CD4-positive, alpha-beta T cell (primary cell): ENCODE measurements at regions not wholly inside any gene's neighbourhood (a gene's known extent, or its start where the extent isn't known, plus 50 kb on each side); places are given as distances from the start of the nearest gene placed in this dataset.

Source experiments
- ATAC-seq: fragments of 200-7000 bp; cut with Tn5 transposase; one replicate; pipeline ENCODE4 v1.10.0; 2022; ENCODE audit warnings: mild to moderate bottlenecking; ENCODE audit not compliant: poor library complexity
- CTCF ChIA-PET: fragments of 350-600 bp; sonication (Branson Sonifier 250); formaldehyde crosslinking; loops from one replicate; lab custom pipeline; 2021; ENCODE audit warnings: antibody characterized with exemption, inconsistent platforms; lab: Charles Lee
- POLR2A ChIA-PET: fragments of 350-600 bp; sonication (Branson Sonifier 250); formaldehyde crosslinking; loops from one replicate; lab custom pipeline; 2021; ENCODE audit warnings: antibody characterized with exemption, inconsistent platforms; lab: Charles Lee
- DNase-seq, 14 experiments: peaks; one replicate each; pipeline ENCODE4 v3.0.0-alpha.2; 2013 to 2020; ENCODE audit warnings: mixed read lengths in 2 of 14
- H3K27ac ChIP-seq, 2 donors: one replicate each; pipeline versions ENCODE4 v1.5.1 to v1.7.0; 2013; ENCODE audit warnings: low read length in 2 of 2, low read depth in 1 of 2, mild to moderate bottlenecking in 1 of 2
- H3K27me3 ChIP-seq, 2 experiments: 1 replicate in 1 of 2; 2 replicates in 1 of 2; pipeline versions ENCODE4 v1.6.1 to v1.7.0; 2013; ENCODE audit warnings: low read length in 2 of 2, control low read depth in 1 of 2, mild to moderate bottlenecking in 1 of 2, moderate library complexity in 1 of 2; ENCODE audit not compliant: insufficient read depth in 2 of 2, control insufficient read depth in 1 of 2
- H3K36me3 ChIP-seq: one replicate; pipeline ENCODE4 v1.6.1; 2013; ENCODE audit warnings: low read length, control low read depth; ENCODE audit not compliant: insufficient read depth
- H3K4me1 ChIP-seq: one replicate; pipeline ENCODE4 v1.6.1; 2013; ENCODE audit warnings: low read length, control low read depth; ENCODE audit not compliant: insufficient read depth
- H3K4me3 ChIP-seq: one replicate; pipeline ENCODE4 v1.5.1; 2013; ENCODE audit warnings: mild to moderate bottlenecking, low read length, moderate library complexity
- H3K9me3 ChIP-seq, 2 experiments: 1 replicate in 1 of 2; 2 replicates in 1 of 2; pipeline versions ENCODE4 v1.6.1 to v1.7.0; 2013; ENCODE audit warnings: low read length in 2 of 2, mild to moderate bottlenecking in 2 of 2, control low read depth in 1 of 2, moderate library complexity in 1 of 2; ENCODE audit not compliant: control insufficient read depth in 1 of 2, insufficient read depth in 1 of 2
- H3K27ac Mint-ChIP-seq: one replicate; pipeline ENCODE4 v1.8.0; 2020; ENCODE audit warnings: mixed read lengths
- H3K27me3 Mint-ChIP-seq: one replicate; pipeline ENCODE4 v1.8.0; 2021; ENCODE audit warnings: mixed read lengths
- H3K36me3 Mint-ChIP-seq: one replicate; pipeline ENCODE4 v1.8.0; 2021; ENCODE audit warnings: low read depth, mixed read lengths
- H3K4me1 Mint-ChIP-seq: one replicate; pipeline ENCODE4 v1.8.0; 2021; ENCODE audit warnings: low read depth, mixed read lengths
- H3K4me3 Mint-ChIP-seq: one replicate; pipeline ENCODE4 v1.8.0; 2020; ENCODE audit warnings: mild to moderate bottlenecking, mixed read lengths
- H3K9me3 Mint-ChIP-seq: one replicate; pipeline ENCODE4 v1.8.0; 2020; ENCODE audit warnings: mixed read lengths
- CTCF ChIP-seq: fragments of 200-600 bp; IDR thresholded peaks from one replicate; pipeline ENCODE4 v1.8.0; 2022; ENCODE audit warnings: antibody characterized with exemption, mild to moderate bottlenecking
- intact Hi-C, 2 experiments: fragments of 100-400 bp; cut with DNase I in 1 of 2; cut with micrococcal nuclease in 1 of 2; formaldehyde crosslinking; loops; one replicate each; pipeline versions ENCODE4 v1.15.1 to v1.9.0; 2023 to 2025; cut with DNase I, micrococcal nuclease

GRCh38 chr3:64352639-64352992, 127.3 kb upstream of the PRICKLE2 start:
- CTCF ChIA-PET, result no interaction called here
- Mint-ChIP-seq H3K36me3 (no peaks in the 10 kb centered on the region), H3K9me3 (no peaks in the 10 kb centered on the region), H3K4me1 (peaks cover 16% of the 10 kb centered on the region), H3K4me3 (no peak overlapping the region), H3K27me3 (peaks cover 4% of the 10 kb centered on the region), H3K27ac (no peak overlapping the region)
- DNase-seq, result no peak
- POLR2A ChIA-PET, result no interaction called here
- peaks cover 5% of the 10 kb centered on the region for H3K4me1 ChIP-seq
- no peak overlapping the region for H3K4me3 ChIP-seq
- TF ChIP-seq CTCF, result no peak
- intact Hi-C loops, result no loop called here
- no peak overlapping the region for H3K27ac ChIP-seq
- ATAC-seq, result no peak
- H3K36me3 ChIP-seq, result no peaks in the 10 kb centered on the region
- no peaks in the 10 kb centered on the region for H3K27me3 ChIP-seq
- no peaks in the 10 kb centered on the region for H3K9me3 ChIP-seq

DNA sequence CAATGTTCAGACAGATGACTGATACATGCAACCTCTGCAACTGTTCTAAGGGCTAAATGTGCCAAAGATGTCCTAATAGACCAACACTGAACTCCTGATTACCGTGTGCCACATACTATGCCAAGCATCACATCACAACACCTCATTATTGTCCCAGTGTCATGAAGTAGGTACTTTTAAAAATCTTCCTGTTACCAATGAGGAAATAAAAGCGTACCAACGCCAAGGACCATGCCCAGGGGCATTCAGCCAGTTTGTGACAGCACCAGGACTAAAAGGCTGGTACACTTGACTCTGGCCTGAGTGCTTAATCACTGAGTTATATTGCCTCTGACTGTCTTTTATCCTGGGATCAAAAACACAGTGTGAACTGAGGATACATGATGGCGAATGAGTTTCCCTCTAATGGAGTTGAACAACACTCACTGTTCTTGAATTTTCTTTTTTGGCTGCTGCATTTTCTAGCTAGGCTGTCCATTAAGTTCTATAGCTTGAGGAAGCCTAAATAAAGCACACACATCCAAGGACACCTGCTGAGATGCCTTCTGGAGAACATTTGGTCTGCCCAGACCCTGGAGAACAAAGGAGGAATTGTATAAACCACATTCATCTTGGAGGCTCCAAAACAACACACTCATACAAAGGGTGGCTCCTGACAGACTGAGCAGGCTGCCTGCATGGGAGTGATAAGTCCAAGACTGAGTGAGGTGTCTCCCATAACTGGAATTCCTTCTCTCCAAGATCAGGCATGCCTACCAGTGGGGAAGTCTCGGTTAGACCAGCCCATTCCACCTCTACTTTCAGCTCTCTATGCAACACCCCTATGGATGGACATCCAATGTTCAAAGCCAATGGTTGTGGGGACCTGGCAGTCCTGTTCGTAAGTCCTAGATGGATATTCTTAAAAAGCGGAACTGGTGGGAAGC, 126.7 kb upstream of the PRICKLE2 start:
- POLR2A ChIA-PET, result no interaction called here
- DNase-seq (no peak), ATAC-seq (no peak)
- Histone ChIP-seq H3K4me3 (no peak overlapping the region), H3K9me3 (no peaks in the 10 kb centered on the region), H3K4me1 (peaks cover 5% of the 10 kb centered on the region), H3K36me3 (no peaks in the 10 kb centered on the region), H3K27ac (no peak overlapping the region), H3K27me3 (no peaks in the 10 kb centered on the region)
- CTCF ChIA-PET, result no interaction called here
- TF ChIP-seq CTCF, result no peak
- Mint-ChIP-seq H3K4me3 (no peak overlapping the region), H3K27me3 (peaks cover 4% of the 10 kb centered on the region), H3K9me3 (no peaks in the 10 kb centered on the region), H3K4me1 (peaks cover 16% of the 10 kb centered on the region), H3K27ac (no peak overlapping the region), H3K36me3 (no peaks in the 10 kb centered on the region)
- intact Hi-C loops, result no loop called here

DNA sequence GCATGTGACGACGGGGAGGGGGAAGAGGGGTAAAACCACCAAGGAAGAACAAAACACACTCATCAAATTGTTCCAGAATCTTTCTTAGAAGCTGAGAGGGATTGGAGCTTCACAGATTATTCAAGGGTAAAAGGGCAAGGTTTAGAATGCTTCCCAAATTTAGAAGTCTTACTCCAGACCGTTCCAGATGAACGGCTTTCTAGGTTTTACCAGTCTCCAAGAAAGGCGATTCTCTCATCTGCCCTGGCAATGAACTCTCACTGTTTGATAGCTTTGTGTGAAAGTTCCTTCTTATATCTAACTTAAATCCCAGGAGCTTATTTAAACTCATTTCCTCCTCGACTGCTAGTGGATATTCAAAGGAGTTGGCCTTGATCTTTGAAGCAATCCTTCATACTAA, 124.3 kb upstream of the PRICKLE2 start:
- CTCF ChIA-PET, result no interaction called here

More for the DNA sequence above, 124.3 kb upstream of the PRICKLE2 start:
- Histone ChIP-seq H3K27me3 (no peaks in the 10 kb centered on the region), H3K4me3 (no peak overlapping the region), H3K36me3 (no peaks in the 10 kb centered on the region), H3K9me3 (no peaks in the 10 kb centered on the region), H3K27ac (no peak overlapping the region), H3K4me1 (no peaks in the 10 kb centered on the region)
- POLR2A ChIA-PET, result no interaction called here
- H3K4me3 Mint-ChIP-seq, result no peak overlapping the region
- intact Hi-C loops, result no loop called here
- no peak for ATAC-seq
- H3K4me1 Mint-ChIP-seq, result no peaks in the 10 kb centered on the region
- no peak for TF ChIP-seq CTCF
- H3K36me3 Mint-ChIP-seq, result no peaks in the 10 kb centered on the region
- H3K27ac Mint-ChIP-seq, result no peak overlapping the region
- H3K9me3 Mint-ChIP-seq, result no peaks in the 10 kb centered on the region
- H3K27me3 Mint-ChIP-seq, result peaks cover 12% of the 10 kb centered on the region
- DNase-seq, result no peak
